Coronary artery (tissue), 2 donors: ENCODE measurements at regions not wholly inside any gene's neighbourhood (a gene's known extent, or its start where the extent isn't known, plus 50 kb on each side); places are given as distances from the start of the nearest gene placed in this dataset.
A peak's percentile ranks its signal among the peaks of the same experiment; 100 is the strongest.

Experiments
- DNase-seq: peaks from one replicate; pipeline ENCODE4 v3.0.0-alpha.2; 2017; ENCODE audit warnings: low spot score
- H3K27ac ChIP-seq, 2 donors: fragments of 200-600 bp; sonication (generic); one replicate each; pipeline ENCODE4 v1.5.1; 2016 to 2019
- H3K4me3 ChIP-seq: fragments of 200-600 bp; sonication (generic); 2 replicates; pipeline ENCODE4 v1.5.1; 2016; ENCODE audit warnings: mild to moderate bottlenecking, moderate library complexity
- CTCF ChIP-seq: fragments of 200-600 bp; sonication (generic); IDR thresholded peaks from one replicate; pipeline ENCODE4 v1.5.1; 2019; ENCODE audit warnings: antibody characterized with exemption

DNA sequence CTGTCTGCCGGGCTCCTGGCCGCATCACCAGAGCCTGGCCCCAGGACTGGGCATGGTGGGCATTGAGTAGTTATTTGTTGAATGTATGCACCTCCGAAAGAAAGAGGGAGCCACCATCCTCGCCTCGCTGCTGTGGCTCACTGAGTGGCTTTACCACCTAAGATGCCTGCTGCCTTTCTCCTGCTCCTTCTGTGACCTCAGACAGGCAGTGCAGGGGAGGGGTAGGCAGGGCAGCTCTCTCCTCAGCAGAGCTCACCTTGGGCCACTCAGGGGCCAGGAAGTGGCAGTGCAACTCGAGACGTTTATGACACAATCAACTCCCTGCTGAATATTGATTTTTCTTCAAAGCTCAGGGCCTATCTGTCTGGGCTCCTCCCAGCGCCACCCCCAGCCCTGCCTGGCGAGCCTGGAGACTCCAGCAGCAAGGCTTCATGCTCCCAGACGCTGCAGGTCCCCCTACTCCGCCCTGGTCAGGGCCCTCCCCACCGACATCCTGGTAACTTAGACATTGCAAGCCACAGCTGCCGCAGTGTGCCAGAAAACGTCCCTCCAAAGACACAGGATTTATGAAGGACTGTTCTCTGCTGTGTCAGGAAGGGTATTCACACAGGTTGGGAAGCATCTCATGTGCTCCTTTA is 84.3 kb upstream of the DIO3 start:
- TF ChIP-seq CTCF: no peak
- Histone ChIP-seq H3K4me3 (no peak overlapping the region), H3K27ac (no peak overlapping the region)
- DNase-seq: peak; percentile 68

DNA sequence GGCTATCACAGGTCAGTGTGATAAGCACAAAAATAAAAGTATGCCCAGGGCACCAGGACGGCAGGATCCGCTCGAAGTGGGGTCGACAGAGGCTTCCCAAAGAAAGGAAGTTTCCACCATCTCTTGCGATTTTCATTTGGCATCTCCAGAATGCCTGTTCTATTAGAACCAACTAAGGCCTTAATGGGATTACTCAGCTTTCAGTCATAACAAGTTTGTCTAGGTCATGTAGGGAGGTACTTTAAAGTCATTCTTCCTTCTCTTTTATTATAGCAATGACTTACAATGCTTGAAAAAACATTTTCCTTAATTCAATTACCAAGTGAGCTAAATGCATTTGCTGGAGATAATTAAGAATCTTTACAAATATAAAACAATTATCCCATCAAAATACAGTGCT is 83.6 kb upstream of the DIO3 start:
- Histone ChIP-seq H3K27ac (no peak overlapping the region), H3K4me3 (no peak overlapping the region)
- TF ChIP-seq CTCF: no peak
- no peak for DNase-seq

DNA sequence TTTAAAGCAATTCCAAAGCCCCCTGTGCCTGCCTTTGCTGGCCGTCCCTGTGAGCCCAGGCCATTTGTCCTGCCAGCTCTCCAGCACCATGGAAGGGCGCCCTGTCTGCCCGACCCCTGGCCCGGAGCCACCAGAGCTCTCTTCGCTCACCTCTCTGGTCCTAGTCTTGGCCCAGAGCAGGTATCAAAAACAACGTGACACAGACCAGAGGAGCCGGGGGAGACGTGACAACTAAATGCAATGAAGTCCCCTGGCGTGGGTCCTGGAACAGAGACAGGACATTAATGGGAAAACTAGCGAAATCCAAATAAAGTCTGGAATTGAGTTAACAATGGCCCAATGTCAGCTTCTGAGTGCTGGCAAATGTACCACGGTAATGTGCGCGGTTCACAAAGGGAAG is 83.2 kb upstream of the DIO3 start:
- peak; percentile 14 for DNase-seq

DNA sequence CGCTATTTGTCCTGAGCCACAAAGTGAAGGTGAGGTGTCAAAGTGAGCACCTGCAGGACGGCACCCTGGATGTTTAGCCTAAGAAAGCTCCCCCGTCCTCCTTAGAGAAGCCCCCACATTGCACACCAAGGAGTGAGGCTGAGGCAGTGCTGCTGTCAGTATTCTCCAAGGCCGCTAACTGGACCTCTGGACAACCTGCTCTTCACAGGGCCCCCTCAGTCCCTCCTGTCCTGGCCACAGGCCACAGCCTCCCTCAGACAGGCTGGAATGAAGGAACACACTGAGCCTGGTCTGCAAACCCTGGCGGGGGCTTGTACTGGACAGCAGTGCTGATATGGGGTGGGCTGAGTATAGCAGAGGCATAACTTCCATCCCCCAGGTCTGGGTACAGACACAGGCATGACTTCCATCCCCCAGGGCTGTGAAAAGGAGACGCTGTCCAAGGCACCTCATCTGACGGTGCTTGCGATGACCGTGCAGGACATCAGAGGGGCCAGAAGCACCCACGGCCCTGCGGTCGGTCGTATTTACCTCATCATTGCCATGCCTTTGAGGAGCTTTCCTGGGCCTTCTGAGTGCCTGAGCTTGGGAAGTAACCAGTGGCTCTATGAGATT is 82.4 kb upstream of the DIO3 start:
- no peak for TF ChIP-seq CTCF
- Histone ChIP-seq H3K4me3 (no peak overlapping the region), H3K27ac (no peak overlapping the region)
- DNase-seq: peak; percentile 22

More for the DNA sequence above, 83.2 kb upstream of the DIO3 start:
- H3K27ac ChIP-seq: no peak overlapping the region
- H3K4me3 ChIP-seq: no peak overlapping the region
- no peak for TF ChIP-seq CTCF

- Histone ChIP-seq H3K27ac (no peak overlapping the region), H3K4me3 (no peak overlapping the region)
- TF ChIP-seq CTCF: no peak
- DNase-seq: no peak
Observed at GRCh38 chr14:101480022-101480746, 81.1 kb upstream of the DIO3 start.

- peak; percentile 59 for DNase-seq
- H3K27ac ChIP-seq: no peak overlapping the region
- TF ChIP-seq CTCF: no peak
Observed at GRCh38 chr14:101480747-101481530, 80.4 kb upstream of the DIO3 start.

More at GRCh38 chr14:101480747-101481530, 80.4 kb upstream of the DIO3 start:
- H3K4me3 ChIP-seq: no peak overlapping the region
